Activated B cell treated with CpG ODN at 0.5 μM for 24 hours (primary cell): ENCODE measurements at regions not wholly inside any gene's neighbourhood (a gene's known extent, or its start where the extent isn't known, plus 50 kb on each side); places are given as distances from the start of the nearest gene placed in this dataset.
A peak's percentile ranks its signal among the peaks of the same experiment; 100 is the strongest.

Source experiments
- ATAC-seq: fragments of 200-7000 bp; cut with Tn5 transposase; one replicate; pipeline ENCODE4 v1.10.0; 2021; ENCODE audit warnings: low read depth, mild to moderate bottlenecking, moderate library complexity
- CTCF ChIA-PET: fragments of 350-600 bp; sonication (Branson Sonifier 250); formaldehyde crosslinking; loops from one replicate; lab custom pipeline; 2021; ENCODE audit warnings: antibody characterized with exemption; lab: Charles Lee
- POLR2A ChIA-PET: fragments of 350-600 bp; sonication (Branson Sonifier 250); formaldehyde crosslinking; loops from one replicate; lab custom pipeline; 2021; ENCODE audit warnings: antibody characterized with exemption; lab: Charles Lee
- DNase-seq: peaks from one replicate; pipeline ENCODE4 v3.0.0; 2022
- H3K27ac Mint-ChIP-seq: one replicate; pipeline ENCODE4 v1.8.0; 2020; ENCODE audit warnings: mixed read lengths
- H3K27me3 Mint-ChIP-seq: one replicate; pipeline ENCODE4 v1.8.0; 2021; ENCODE audit warnings: mixed read lengths
- H3K36me3 Mint-ChIP-seq: one replicate; pipeline ENCODE4 v1.8.0; 2021; ENCODE audit warnings: low read depth, mixed read lengths
- H3K4me1 Mint-ChIP-seq: one replicate; pipeline ENCODE4 v1.8.0; 2021; ENCODE audit warnings: mixed read lengths
- H3K4me3 Mint-ChIP-seq: one replicate; pipeline ENCODE4 v1.8.0; 2020; ENCODE audit warnings: mild to moderate bottlenecking, mixed read lengths
- H3K9me3 Mint-ChIP-seq: one replicate; pipeline ENCODE4 v1.8.0; 2020; ENCODE audit warnings: mixed read lengths
- CTCF ChIP-seq: fragments of 200-600 bp; IDR thresholded peaks from one replicate; pipeline ENCODE4 v1.8.0; 2022; ENCODE audit warnings: antibody characterized with exemption, mild to moderate bottlenecking
- intact Hi-C: fragments of 100-400 bp; cut with micrococcal nuclease; formaldehyde crosslinking; loops from one replicate; pipeline ENCODE4 v1.15.1; 2024

- no peak for DNase-seq
- intact Hi-C loops, result loop anchor here (1.0 kb wide), 1 partner anchor 10 kb away; no protein-coding TSS in a partner anchor
- Mint-ChIP-seq H3K9me3 (no peaks in the 10 kb centered on the region), H3K27ac (peak overlapping the region; percentile 73), H3K36me3 (no peaks in the 10 kb centered on the region), H3K4me3 (no peak overlapping the region), H3K27me3 (no peaks in the 10 kb centered on the region), H3K4me1 (peaks cover 50% of the 10 kb centered on the region)
- POLR2A ChIA-PET, result interaction anchor here (0.6 kb wide), 2 partner anchors 8 to 27 kb away, joined by 4 to 7 read pairs; no protein-coding TSS in a partner anchor
- TF ChIP-seq CTCF, result no peak
- ATAC-seq, result no peak
- CTCF ChIA-PET, result interaction anchor here (0.9 to 1.7 kb wide), 2 partner anchors 38 to 53 kb away, joined by 3 to 10 read pairs; no protein-coding TSS in a partner anchor
Observed at GRCh38 chr2:16718576-16719484, 53.2 kb upstream of the CYRIA start.

- Mint-ChIP-seq H3K27ac (peak overlapping the region; percentile 73), H3K4me3 (peak overlapping the region; percentile 33), H3K4me1 (peaks cover 64% of the 10 kb centered on the region), H3K27me3 (no peaks in the 10 kb centered on the region), H3K36me3 (no peaks in the 10 kb centered on the region), H3K9me3 (no peaks in the 10 kb centered on the region)
- no peak for TF ChIP-seq CTCF
- intact Hi-C loops, result no loop called here
- ATAC-seq (peak; percentile 56), DNase-seq (no peak)
- ChIA-PET POLR2A (no interaction called here), CTCF (interaction anchor here (0.7 to 0.8 kb wide), 2 partner anchors 39 to 86 kb away, joined by 3 read pairs; no protein-coding TSS in a partner anchor)
Observed at GRCh38 chr2:16717477-16717876, 51.8 kb upstream of the CYRIA start.

- Mint-ChIP-seq H3K4me1 (peaks cover 69% of the 10 kb centered on the region), H3K4me3 (no peak overlapping the region), H3K36me3 (no peaks in the 10 kb centered on the region), H3K9me3 (no peaks in the 10 kb centered on the region), H3K27ac (peak overlapping the region; percentile 73), H3K27me3 (no peaks in the 10 kb centered on the region)
- TF ChIP-seq CTCF, result no peak
- ChIA-PET CTCF (no interaction called here), POLR2A (no interaction called here)
- intact Hi-C loops, result no loop called here
- ATAC-seq (no peak), DNase-seq (no peak)
Observed at GRCh38 chr2:16716944-16717343, 51.3 kb upstream of the CYRIA start.

GRCh38 chr2:16716024-16716423, 50.4 kb upstream of the CYRIA start:
- Mint-ChIP-seq H3K27ac (peak overlapping the region; percentile 10), H3K4me1 (peaks cover 73% of the 10 kb centered on the region), H3K9me3 (peaks cover 4% of the 10 kb centered on the region), H3K27me3 (no peaks in the 10 kb centered on the region), H3K4me3 (no peak overlapping the region), H3K36me3 (no peaks in the 10 kb centered on the region)
- ChIA-PET POLR2A (no interaction called here), CTCF (no interaction called here)
- no peak for ATAC-seq
- DNase-seq, result no peak
- intact Hi-C loops, result no loop called here
- no peak for TF ChIP-seq CTCF
